ENCODE measurements at regions not wholly inside any gene's neighbourhood (a gene's known extent, or its start where the extent isn't known, plus 50 kb on each side); places are given as distances from the start of the nearest gene placed in this dataset.

- Mint-ChIP-seq H3K27me3 (ENCODE audit: low read depth) (no peaks in the 10 kb centered on the region), H3K4me3 (no peak overlapping the region; a peak in 1 of 5 replicates), H3K9me3 (no peaks in the 10 kb centered on the region), H3K27ac (no peak overlapping the region), H3K36me3 (ENCODE audit: insufficient read depth in 1 of 3, low read depth in 3 of 3) (no peaks in the 10 kb centered on the region), H3K4me1 (no peaks in the 10 kb centered on the region)
- Histone ChIP-seq H4K20me1 (ENCODE audit: control insufficient read depth, insufficient read depth, insufficient read length) (no peaks in the 10 kb centered on the region), H2BK12ac (ENCODE audit: insufficient read length, low read depth, low read length) (no peak overlapping the region), H4K5ac (ENCODE audit: insufficient read length, low read depth, low read length) (no peak overlapping the region), H3K79me1 (ENCODE audit: insufficient read depth, low read depth, low read length, poor library complexity, severe bottlenecking) (no peaks in the 10 kb centered on the region), H2BK5ac (ENCODE audit: insufficient read length, low read length) (no peak overlapping the region), H3K23me2 (ENCODE audit: insufficient read length, low read depth, low read length, poor library complexity, severe bottlenecking) (no peaks in the 10 kb centered on the region), H3K18ac (ENCODE audit: insufficient read length, low read depth, low read length) (no peak overlapping the region), H3K79me2 (ENCODE audit: insufficient read depth, low read length) (no peaks in the 10 kb centered on the region), H3K23ac (ENCODE audit: insufficient read length, low read depth, low read length) (no peak overlapping the region), H2BK120ac (ENCODE audit: low read depth, low read length, poor library complexity, severe bottlenecking) (no peak overlapping the region), H3K4me2 (ENCODE audit: insufficient read depth, insufficient read length, low read length) (no peak overlapping the region), H3K27ac (ENCODE audit: insufficient read length, low read depth, low read length) (no peak overlapping the region), H3K4ac (ENCODE audit: low read depth, low read length) (no peak overlapping the region), H4K91ac (ENCODE audit: insufficient read length, low read depth, low read length) (no peak overlapping the region), H3K9me3 (ENCODE audit: control insufficient read depth, low read depth, low read length) (no peaks in the 10 kb centered on the region), H3K14ac (ENCODE audit: insufficient read depth, low read length) (no peak overlapping the region), H4K8ac (replicated peaks; ENCODE audit: insufficient read length, low read depth, low read length) (no peak overlapping the region), H2AFZ (ENCODE audit: low read length) (no peak overlapping the region), H3K4me1 (ENCODE audit: insufficient read depth, low read length) (no peaks in the 10 kb centered on the region), H3K27me3 (ENCODE audit: insufficient read depth, low read length) (no peaks in the 10 kb centered on the region), H2AK5ac (ENCODE audit: insufficient read length, low read length) (no peak overlapping the region), H3K9ac (ENCODE audit: extremely low read depth, insufficient read length, low read length) (no peak overlapping the region), H3T11ph (ENCODE audit: low read length) (no peak overlapping the region), H2BK20ac (ENCODE audit: low read depth, low read length, poor library complexity, severe bottlenecking) (no peak overlapping the region), H3K56ac (ENCODE audit: insufficient read length, low read depth, low read length) (no peak overlapping the region), H2BK15ac (ENCODE audit: low read depth, low read length) (no peak overlapping the region)
- no peak for TF ChIP-seq CTCF (conservative IDR thresholded peaks at IDR 0.05)
- no peak for DNase-seq
- no CpG with 5 or more reads among the region's 7 CpGs for WGBS (ENCODE audit: extremely low coverage, insufficient read length, low lambda C conversion rate)
Measured at GRCh38 chr3:187828579-187829452, 83.5 kb upstream of the BCL6 start.

All from H9 (cell line).